22Rv1 (cell line): ENCODE measurements at regions not wholly inside any gene's neighbourhood (a gene's known extent, or its start where the extent isn't known, plus 50 kb on each side); places are given as distances from the start of the nearest gene placed in this dataset.

Experiments
- H3K27ac ChIP-seq: fragments of 450-650 bp; 2 replicates; pipeline ENCODE4 v1.5.1; 2017
- ZFX ChIP-seq: fragments of 450-650 bp; IDR thresholded peaks from 2 replicates; pipeline ENCODE4 v1.6.1; 2017; ENCODE audit warnings: antibody characterized with exemption, borderline replicate concordance
- TF ChIP-seq, protein P1 (sequence below): fragments of 450-650 bp; IDR thresholded peaks from 2 replicates; pipeline ENCODE4 v1.5.1; 2017; ENCODE audit warnings: mild to moderate bottlenecking

GRCh38 chr4:37737466-37737865 lies 51.3 kb upstream of the RELL1 start:
- TF ChIP-seq, protein P1, sequence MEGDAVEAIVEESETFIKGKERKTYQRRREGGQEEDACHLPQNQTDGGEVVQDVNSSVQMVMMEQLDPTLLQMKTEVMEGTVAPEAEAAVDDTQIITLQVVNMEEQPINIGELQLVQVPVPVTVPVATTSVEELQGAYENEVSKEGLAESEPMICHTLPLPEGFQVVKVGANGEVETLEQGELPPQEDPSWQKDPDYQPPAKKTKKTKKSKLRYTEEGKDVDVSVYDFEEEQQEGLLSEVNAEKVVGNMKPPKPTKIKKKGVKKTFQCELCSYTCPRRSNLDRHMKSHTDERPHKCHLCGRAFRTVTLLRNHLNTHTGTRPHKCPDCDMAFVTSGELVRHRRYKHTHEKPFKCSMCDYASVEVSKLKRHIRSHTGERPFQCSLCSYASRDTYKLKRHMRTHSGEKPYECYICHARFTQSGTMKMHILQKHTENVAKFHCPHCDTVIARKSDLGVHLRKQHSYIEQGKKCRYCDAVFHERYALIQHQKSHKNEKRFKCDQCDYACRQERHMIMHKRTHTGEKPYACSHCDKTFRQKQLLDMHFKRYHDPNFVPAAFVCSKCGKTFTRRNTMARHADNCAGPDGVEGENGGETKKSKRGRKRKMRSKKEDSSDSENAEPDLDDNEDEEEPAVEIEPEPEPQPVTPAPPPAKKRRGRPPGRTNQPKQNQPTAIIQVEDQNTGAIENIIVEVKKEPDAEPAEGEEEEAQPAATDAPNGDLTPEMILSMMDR: no peak
- no peak for TF ChIP-seq ZFX
- H3K27ac ChIP-seq: no peak overlapping the region
